ENCODE measurements at regions not wholly inside any gene's neighbourhood (a gene's known extent, or its start where the extent isn't known, plus 50 kb on each side); places are given as distances from the start of the nearest gene placed in this dataset.

GRCh38 chr6:27073441-27073840 lies 174.1 kb upstream of the PRSS16 start:
- TF ChIP-seq POLR2AphosphoS5 (IDR thresholded peaks at IDR 0.05; ENCODE audit: low read depth, low read length) = no peak
- TF ChIP-seq USF1 (IDR thresholded peaks at IDR 0.05; ENCODE audit: borderline replicate concordance, low read depth) = no peak
- TF ChIP-seq CTCF (IDR thresholded peaks at IDR 0.05) = no peak
- TF ChIP-seq REST (IDR thresholded peaks at IDR 0.05; ENCODE audit: low read depth, low read length) = no peak
- no peak for TF ChIP-seq TAF1 (IDR thresholded peaks at IDR 0.05; ENCODE audit: borderline replicate concordance, low read depth, low read length)
- TF ChIP-seq YY1 (IDR thresholded peaks at IDR 0.05; ENCODE audit: low read depth) = no peak
- TF ChIP-seq GABPA (IDR thresholded peaks at IDR 0.05; ENCODE audit: low read depth) = no peak
- no peak for TF ChIP-seq SMC3 (IDR thresholded peaks at IDR 0.05; ENCODE audit: low read depth, low read length)
- no peak for TF ChIP-seq MAX (IDR thresholded peaks at IDR 0.05; ENCODE audit: low read depth)
